Astrocyte of the cerebellum (primary cell): ENCODE measurements at regions not wholly inside any gene's neighbourhood (a gene's known extent, or its start where the extent isn't known, plus 50 kb on each side); places are given as distances from the start of the nearest gene placed in this dataset.

Experiments used
- DNase-seq: peaks from one replicate; pipeline ENCODE4 v3.0.0-alpha.2; 2011; ENCODE audit warnings: low read depth
- H3K4me3 ChIP-seq: 2 replicates; pipeline ENCODE4 v1.5.1; 2011; ENCODE audit warnings: mild to moderate bottlenecking, low read depth, low read length, moderate library complexity
- in situ Hi-C: cut with HindIII; loops from 2 replicates; pipeline ENCODE4 v1.10.0; 2017; ENCODE audit warnings: low sequenced_read_pairs
- TF ChIP-seq, protein P1 (sequence below): IDR thresholded peaks from 2 replicates; pipeline ENCODE4 v1.5.1; 2012; ENCODE audit warnings: low read length, low read depth, moderate library complexity, mild to moderate bottlenecking; ENCODE audit errors: missing control alignments

DNA sequence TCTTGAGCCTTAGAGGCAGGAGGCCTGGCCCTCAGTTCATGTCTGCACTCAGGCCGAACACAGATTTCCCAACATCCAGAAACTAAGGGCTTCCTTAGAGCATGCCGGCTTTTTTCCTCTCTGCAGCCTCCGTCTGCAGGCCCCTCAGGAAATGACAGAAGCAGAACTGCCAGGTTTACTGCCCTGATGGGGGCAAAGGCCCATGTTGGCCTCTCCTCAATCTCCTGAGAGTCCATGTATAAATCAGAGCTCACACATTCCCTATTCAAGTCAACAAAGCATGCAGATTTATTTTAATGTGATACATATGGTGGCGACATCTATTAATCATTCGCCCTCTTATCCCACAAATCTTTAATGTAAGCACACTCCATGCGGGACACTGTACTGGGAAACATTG lies 475.6 kb upstream of the HS6ST1 start:
- no peak for DNase-seq
- TF ChIP-seq, protein P1, sequence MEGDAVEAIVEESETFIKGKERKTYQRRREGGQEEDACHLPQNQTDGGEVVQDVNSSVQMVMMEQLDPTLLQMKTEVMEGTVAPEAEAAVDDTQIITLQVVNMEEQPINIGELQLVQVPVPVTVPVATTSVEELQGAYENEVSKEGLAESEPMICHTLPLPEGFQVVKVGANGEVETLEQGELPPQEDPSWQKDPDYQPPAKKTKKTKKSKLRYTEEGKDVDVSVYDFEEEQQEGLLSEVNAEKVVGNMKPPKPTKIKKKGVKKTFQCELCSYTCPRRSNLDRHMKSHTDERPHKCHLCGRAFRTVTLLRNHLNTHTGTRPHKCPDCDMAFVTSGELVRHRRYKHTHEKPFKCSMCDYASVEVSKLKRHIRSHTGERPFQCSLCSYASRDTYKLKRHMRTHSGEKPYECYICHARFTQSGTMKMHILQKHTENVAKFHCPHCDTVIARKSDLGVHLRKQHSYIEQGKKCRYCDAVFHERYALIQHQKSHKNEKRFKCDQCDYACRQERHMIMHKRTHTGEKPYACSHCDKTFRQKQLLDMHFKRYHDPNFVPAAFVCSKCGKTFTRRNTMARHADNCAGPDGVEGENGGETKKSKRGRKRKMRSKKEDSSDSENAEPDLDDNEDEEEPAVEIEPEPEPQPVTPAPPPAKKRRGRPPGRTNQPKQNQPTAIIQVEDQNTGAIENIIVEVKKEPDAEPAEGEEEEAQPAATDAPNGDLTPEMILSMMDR: no peak
- in situ Hi-C loops: no loop called here

DNA sequence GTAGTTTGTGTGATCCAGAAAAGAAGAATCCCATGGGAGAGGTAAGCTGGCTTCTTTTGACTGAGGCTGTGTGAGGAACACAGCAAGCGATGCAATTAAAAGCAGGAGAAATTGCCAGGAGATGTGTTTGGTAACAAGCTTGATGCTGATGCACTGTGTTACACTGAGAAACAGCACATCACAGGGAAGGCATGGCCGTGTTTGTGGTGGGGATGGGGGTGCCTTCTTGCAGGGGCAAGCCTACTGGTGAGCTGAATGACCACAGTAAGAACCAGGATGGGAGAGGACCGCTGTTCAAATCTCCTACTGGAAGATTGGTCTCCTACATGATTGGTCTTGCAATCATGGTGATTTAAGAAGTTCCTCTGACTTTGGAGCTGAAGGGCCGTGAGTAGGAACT lies 477.7 kb upstream of the HS6ST1 start:
- no peak for DNase-seq
- H3K4me3 ChIP-seq: no peak overlapping the region
- TF ChIP-seq, protein P1: no peak
- in situ Hi-C loops: no loop called here

More for the DNA sequence above, 475.6 kb upstream of the HS6ST1 start:
- H3K4me3 ChIP-seq: no peak overlapping the region

DNA sequence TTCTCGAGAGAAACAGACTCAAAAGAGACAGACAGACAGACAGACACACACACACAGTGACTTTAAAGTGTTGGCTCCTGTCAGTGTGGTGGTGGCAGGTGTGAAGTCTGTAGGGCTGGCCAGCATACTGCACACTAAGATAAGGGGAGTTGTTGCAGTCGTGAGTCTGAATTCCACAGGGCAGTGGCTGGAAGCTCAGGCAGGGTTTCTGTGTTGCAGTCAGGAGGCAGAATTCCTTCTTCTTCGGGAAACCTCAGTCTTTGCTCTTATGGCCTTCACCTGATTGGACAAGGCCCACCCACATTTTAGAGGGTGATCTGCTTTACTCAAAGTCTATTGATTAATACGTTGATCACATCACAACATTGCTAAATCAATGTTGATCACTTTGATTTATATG lies 478.4 kb upstream of the HS6ST1 start:
- in situ Hi-C loops: no loop called here
- no peak overlapping the region for H3K4me3 ChIP-seq
- no peak for DNase-seq
- TF ChIP-seq, protein P1: no peak

DNA sequence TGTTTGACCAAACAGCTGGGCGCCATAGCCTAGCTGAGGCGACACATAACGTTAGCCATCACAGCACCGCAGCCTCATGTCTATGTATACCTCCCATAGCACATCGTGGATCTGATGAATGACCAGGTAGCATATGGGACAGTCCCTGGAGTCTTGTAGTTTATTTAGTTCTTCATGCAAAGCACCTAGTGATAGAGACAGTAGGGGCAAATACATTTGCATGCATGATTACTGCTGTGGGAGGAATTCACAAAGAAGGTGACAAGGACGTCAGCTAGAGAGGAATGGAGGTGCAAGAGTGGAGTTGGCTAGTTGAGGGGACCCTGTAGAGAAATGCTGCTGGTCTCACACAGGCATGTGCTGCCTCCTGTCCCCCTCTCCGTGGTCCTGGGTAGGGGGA lies 478.9 kb upstream of the HS6ST1 start:
- TF ChIP-seq, protein P1: no peak
- no peak for DNase-seq
- H3K4me3 ChIP-seq: no peak overlapping the region
- in situ Hi-C loops: no loop called here

DNA sequence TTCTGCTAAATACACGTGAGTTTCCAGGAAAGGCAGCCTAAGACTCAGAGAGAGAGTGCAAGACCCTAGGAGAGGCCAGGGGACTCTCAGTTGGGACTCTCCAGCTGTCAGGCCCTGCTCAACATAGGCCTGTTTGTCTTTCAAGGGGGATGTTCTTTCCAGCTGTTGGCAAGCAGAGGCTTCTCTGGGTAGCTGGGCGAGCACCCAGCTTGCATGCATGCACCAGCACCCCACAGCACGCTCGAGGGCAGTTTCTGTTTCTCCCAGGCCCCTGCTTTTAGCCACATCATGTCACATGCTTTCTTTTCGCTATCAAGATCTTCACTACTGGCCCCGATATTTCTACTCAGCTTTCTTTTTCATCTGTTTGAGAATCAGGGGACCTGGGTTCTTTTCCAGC lies 479.3 kb upstream of the HS6ST1 start:
- DNase-seq: no peak
- TF ChIP-seq, protein P1: no peak
- no peak overlapping the region for H3K4me3 ChIP-seq
- in situ Hi-C loops: no loop called here

DNA sequence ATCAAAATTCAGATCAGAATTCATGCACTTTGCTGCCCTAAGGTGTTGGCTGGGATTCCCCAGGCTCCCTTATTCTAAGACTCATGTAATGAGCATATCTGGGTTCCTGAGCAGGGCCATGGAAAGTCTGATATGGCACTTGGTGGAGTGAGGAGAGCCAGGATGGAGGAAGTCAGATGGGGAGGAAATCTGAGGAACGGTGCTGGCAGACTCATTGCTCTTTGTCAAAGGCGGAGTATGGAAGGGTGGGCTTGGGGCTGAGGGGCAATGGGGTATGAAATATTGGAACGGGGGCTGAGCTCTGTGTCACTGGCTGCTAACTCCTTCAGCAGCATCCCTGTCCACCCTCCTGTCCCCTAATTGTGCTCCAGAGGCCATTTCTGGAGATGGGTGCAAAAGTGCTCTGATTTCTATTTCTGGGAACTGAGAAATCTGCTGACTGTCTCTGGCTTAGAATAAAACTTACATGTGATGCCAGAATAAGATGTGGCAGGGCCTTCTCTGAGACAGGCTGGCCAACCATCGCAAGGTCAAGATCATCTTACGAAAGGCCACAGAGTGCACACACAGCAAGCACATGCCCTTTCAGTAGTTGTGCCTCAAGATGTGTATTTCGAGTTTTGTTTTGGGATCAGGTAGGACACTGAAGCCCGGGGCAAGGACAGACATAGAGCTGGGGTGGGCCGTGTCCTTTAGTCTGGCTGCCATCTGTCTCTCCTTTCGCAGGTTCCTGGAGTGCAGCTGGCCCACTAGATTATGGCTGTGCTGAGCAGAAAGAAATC lies 480.0 kb upstream of the HS6ST1 start:
- TF ChIP-seq, protein P1: no peak
- DNase-seq: no peak
- in situ Hi-C loops: no loop called here

More for the DNA sequence above, 480.0 kb upstream of the HS6ST1 start:
- H3K4me3 ChIP-seq: no peak overlapping the region
